CD4-positive, alpha-beta memory T cell (primary cell): ENCODE measurements at regions not wholly inside any gene's neighbourhood (a gene's known extent, or its start where the extent isn't known, plus 50 kb on each side); places are given as distances from the start of the nearest gene placed in this dataset.

Experiments used
- CTCF ChIA-PET: fragments of 350-600 bp; sonication (Branson Sonifier 250); formaldehyde crosslinking; loops from one replicate; lab custom pipeline; 2021; ENCODE audit warnings: inconsistent platforms; ENCODE audit not compliant: partially characterized antibody; lab: Charles Lee
- POLR2A ChIA-PET: fragments of 350-600 bp; sonication (Branson Sonifier 250); formaldehyde crosslinking; loops from one replicate; lab custom pipeline; 2021; ENCODE audit not compliant: partially characterized antibody; lab: Charles Lee
- DNase-seq, 5 donors: peaks; one replicate each; pipeline versions ENCODE4 v3.0.0 to v3.0.0-alpha.2; 2020 to 2022; ENCODE audit warnings: mixed read lengths in 1 of 5
- H3K27ac ChIP-seq: one replicate; pipeline ENCODE4 v1.7.0; 2013; ENCODE audit warnings: low read depth, low read length
- H3K27me3 ChIP-seq: 2 replicates; pipeline ENCODE4 v1.7.0; 2013; ENCODE audit warnings: mild to moderate bottlenecking, low read length, moderate library complexity; ENCODE audit not compliant: insufficient read depth
- H3K36me3 ChIP-seq: 2 replicates; pipeline ENCODE4 v1.7.0; 2013; ENCODE audit warnings: mild to moderate bottlenecking, low read length, moderate library complexity; ENCODE audit not compliant: insufficient read depth
- H3K4me1 ChIP-seq: 2 replicates; pipeline ENCODE4 v1.7.0; 2013; ENCODE audit warnings: mild to moderate bottlenecking, low read length, moderate library complexity; ENCODE audit not compliant: insufficient read depth
- H3K4me3 ChIP-seq, 2 donors: one replicate each; pipeline ENCODE4 v1.7.0; 2013; ENCODE audit warnings: low read length in 2 of 2, mild to moderate bottlenecking in 1 of 2
- H3K9me3 ChIP-seq, 2 donors: one replicate each; pipeline ENCODE4 v1.7.0; 2013; ENCODE audit warnings: low read length in 2 of 2, control low read depth in 1 of 2; ENCODE audit not compliant: control insufficient read depth in 1 of 2
- H3K27ac Mint-ChIP-seq, 7 donors: one replicate each; pipeline ENCODE4 v1.8.0; 2020 to 2021; ENCODE audit warnings: mixed read lengths in 7 of 7, mild to moderate bottlenecking in 6 of 7, inconsistent platforms in 3 of 7, moderate library complexity in 3 of 7
- H3K27me3 Mint-ChIP-seq, 2 donors: one replicate each; pipeline ENCODE4 v1.8.0; 2020 to 2021; ENCODE audit warnings: mixed read lengths in 2 of 2
- H3K36me3 Mint-ChIP-seq, 2 donors: one replicate each; pipeline ENCODE4 v1.8.0; 2020 to 2021; ENCODE audit warnings: mixed read lengths in 2 of 2, inconsistent platforms in 1 of 2, mild to moderate bottlenecking in 1 of 2
- H3K4me1 Mint-ChIP-seq, 4 donors: one replicate each; pipeline ENCODE4 v1.8.0; 2020 to 2021; ENCODE audit warnings: mixed read lengths in 4 of 4, mild to moderate bottlenecking in 1 of 4
- H3K4me3 Mint-ChIP-seq, 8 donors: one replicate each; pipeline ENCODE4 v1.8.0; 2020 to 2021; ENCODE audit warnings: mixed read lengths in 8 of 8, mild to moderate bottlenecking in 7 of 8, moderate library complexity in 6 of 8, inconsistent platforms in 3 of 8
- H3K9me3 Mint-ChIP-seq, 8 donors: one replicate each; pipeline ENCODE4 v1.8.0; 2020 to 2021; ENCODE audit warnings: mixed read lengths in 8 of 8, mild to moderate bottlenecking in 5 of 8, inconsistent platforms in 3 of 8, moderate library complexity in 1 of 8
- intact Hi-C: fragments of 100-400 bp; cut with micrococcal nuclease; formaldehyde crosslinking; loops from one replicate; pipeline ENCODE4 v1.15.1; 2023

- Mint-ChIP-seq H3K4me1 (no peaks in the 10 kb centered on the region), H3K9me3 (peaks cover 0 to 5% (median 0%) of the 10 kb centered on the region in 8 donors)
- POLR2A ChIA-PET: no interaction called here
Measured at GRCh38 chrX:43380704-43381103, 275.4 kb upstream of the MAOA start.

GRCh38 chrX:43386875-43387274, 269.2 kb upstream of the MAOA start:
- intact Hi-C loops: no loop called here
- Mint-ChIP-seq H3K9me3 (no peaks in the 10 kb centered on the region), H3K4me3 (no peak overlapping the region), H3K4me1 (peaks cover 0 to 2% (median 0%) of the 10 kb centered on the region in 4 donors), H3K27me3 (peaks cover 1 to 3% of the 10 kb centered on the region in 2 donors), H3K36me3 (no peaks in the 10 kb centered on the region), H3K27ac (no peak overlapping the region)
- Histone ChIP-seq H3K36me3 (no peaks in the 10 kb centered on the region), H3K27ac (no peak overlapping the region), H3K27me3 (no peaks in the 10 kb centered on the region), H3K4me3 (no peak overlapping the region), H3K4me1 (no peaks in the 10 kb centered on the region), H3K9me3 (no peaks in the 10 kb centered on the region)
- no peak for DNase-seq
- POLR2A ChIA-PET: no interaction called here
- CTCF ChIA-PET: no interaction called here

More at GRCh38 chrX:43380704-43381103, 275.4 kb upstream of the MAOA start:
- Mint-ChIP-seq H3K4me3 (no peak overlapping the region), H3K36me3 (no peaks in the 10 kb centered on the region), H3K27ac (no peak overlapping the region), H3K27me3 (no peaks in the 10 kb centered on the region)
- no peak overlapping the region for H3K4me3 ChIP-seq
- H3K9me3 ChIP-seq: no peaks in the 10 kb centered on the region
- no peak for DNase-seq
- no peaks in the 10 kb centered on the region for H3K4me1 ChIP-seq
- no peaks in the 10 kb centered on the region for H3K36me3 ChIP-seq
- CTCF ChIA-PET: no interaction called here
- no peaks in the 10 kb centered on the region for H3K27me3 ChIP-seq
- no peak overlapping the region for H3K27ac ChIP-seq
- intact Hi-C loops: no loop called here

- no peak overlapping the region for H3K27ac ChIP-seq
- no peak for DNase-seq
- no peaks in the 10 kb centered on the region for H3K27me3 ChIP-seq
- Mint-ChIP-seq H3K4me1 (no peaks in the 10 kb centered on the region), H3K9me3 (no peaks in the 10 kb centered on the region), H3K4me3 (no peak overlapping the region), H3K27me3 (no peaks in the 10 kb centered on the region), H3K27ac (no peak overlapping the region), H3K36me3 (no peaks in the 10 kb centered on the region)
- H3K9me3 ChIP-seq: no peaks in the 10 kb centered on the region
- ChIA-PET POLR2A (no interaction called here), CTCF (no interaction called here)
- no peaks in the 10 kb centered on the region for H3K4me1 ChIP-seq
- H3K4me3 ChIP-seq: no peak overlapping the region
- intact Hi-C loops: no loop called here
- no peaks in the 10 kb centered on the region for H3K36me3 ChIP-seq
Measured at GRCh38 chrX:43405191-43405590, 250.9 kb upstream of the MAOA start.

- H3K36me3 ChIP-seq: no peaks in the 10 kb centered on the region
- DNase-seq: no peak
- POLR2A ChIA-PET: no interaction called here
- no peak overlapping the region for H3K27ac ChIP-seq
- CTCF ChIA-PET: no interaction called here
- no peak overlapping the region for H3K4me3 Mint-ChIP-seq
- H3K27me3 Mint-ChIP-seq: no peaks in the 10 kb centered on the region
- no peaks in the 10 kb centered on the region for H3K4me1 ChIP-seq
- H3K4me3 ChIP-seq: no peak overlapping the region
- H3K9me3 ChIP-seq: no peaks in the 10 kb centered on the region
- H3K36me3 Mint-ChIP-seq: no peaks in the 10 kb centered on the region
- H3K27me3 ChIP-seq: no peaks in the 10 kb centered on the region
- no peak overlapping the region for H3K27ac Mint-ChIP-seq
- no peaks in the 10 kb centered on the region for H3K4me1 Mint-ChIP-seq
- peaks cover 0 to 5% (median 0%) of the 10 kb centered on the region in 8 donors for H3K9me3 Mint-ChIP-seq
- intact Hi-C loops: no loop called here
Measured at GRCh38 chrX:43423876-43424275, 232.2 kb upstream of the MAOA start.

GRCh38 chrX:43436517-43436916, 219.6 kb upstream of the MAOA start:
- peaks cover 9% of the 10 kb centered on the region for H3K4me1 ChIP-seq
- no peaks in the 10 kb centered on the region for H3K9me3 ChIP-seq
- DNase-seq: peak in 4 of 5 donors; percentile 1 to 18 (median 2)
- no peak overlapping the region for H3K27ac ChIP-seq
- Mint-ChIP-seq H3K4me1 (peaks cover 3 to 9% (median 5%) of the 10 kb centered on the region in 4 donors), H3K36me3 (no peaks in the 10 kb centered on the region), H3K27me3 (peaks cover 13% of the 10 kb centered on the region in 2 donors), H3K27ac (no peak overlapping the region), H3K9me3 (peaks cover 0 to 11% (median 0%) of the 10 kb centered on the region in 8 donors), H3K4me3 (no peak overlapping the region)
- no peaks in the 10 kb centered on the region for H3K36me3 ChIP-seq
- POLR2A ChIA-PET: no interaction called here
- intact Hi-C loops: no loop called here
- H3K27me3 ChIP-seq: no peaks in the 10 kb centered on the region
- no peak overlapping the region for H3K4me3 ChIP-seq
- CTCF ChIA-PET: no interaction called here

- intact Hi-C loops: no loop called here
- Mint-ChIP-seq H3K4me1 (no peaks in the 10 kb centered on the region), H3K9me3 (peaks cover 0 to 39% (median 21%) of the 10 kb centered on the region in 8 donors), H3K27ac (no peak overlapping the region), H3K36me3 (peaks cover 0 to 4% of the 10 kb centered on the region in 2 donors), H3K4me3 (no peak overlapping the region), H3K27me3 (no peaks in the 10 kb centered on the region)
- peaks cover 0 to 1% of the 10 kb centered on the region in 2 donors for H3K9me3 ChIP-seq
- POLR2A ChIA-PET: no interaction called here
- CTCF ChIA-PET: no interaction called here
- no peaks in the 10 kb centered on the region for H3K36me3 ChIP-seq
- H3K27me3 ChIP-seq: no peaks in the 10 kb centered on the region
- no peak overlapping the region for H3K27ac ChIP-seq
- no peak for DNase-seq
- no peaks in the 10 kb centered on the region for H3K4me1 ChIP-seq
- H3K4me3 ChIP-seq: no peak overlapping the region
Measured at GRCh38 chrX:43446752-43447151, 209.3 kb upstream of the MAOA start.

GRCh38 chrX:43448688-43449087, 207.4 kb upstream of the MAOA start:
- no peak for DNase-seq
- Histone ChIP-seq H3K4me1 (no peaks in the 10 kb centered on the region), H3K27ac (no peak overlapping the region), H3K36me3 (no peaks in the 10 kb centered on the region), H3K9me3 (peaks cover 0 to 9% of the 10 kb centered on the region in 2 donors), H3K4me3 (no peak overlapping the region), H3K27me3 (no peaks in the 10 kb centered on the region)
- peaks cover 0 to 4% of the 10 kb centered on the region in 2 donors for H3K36me3 Mint-ChIP-seq
- no peaks in the 10 kb centered on the region for H3K27me3 Mint-ChIP-seq
- peaks cover 0 to 47% (median 34%) of the 10 kb centered on the region in 8 donors for H3K9me3 Mint-ChIP-seq
- H3K4me3 Mint-ChIP-seq: no peak overlapping the region
- H3K4me1 Mint-ChIP-seq: no peaks in the 10 kb centered on the region
- ChIA-PET POLR2A (no interaction called here), CTCF (interaction anchor here (0.8 kb wide), 1 partner anchor 1650 kb away, joined by 3 read pairs; no protein-coding TSS in a partner anchor)
- intact Hi-C loops: no loop called here
- no peak overlapping the region for H3K27ac Mint-ChIP-seq

GRCh38 chrX:43450355-43450754, 205.7 kb upstream of the MAOA start:
- Mint-ChIP-seq H3K4me1 (no peaks in the 10 kb centered on the region), H3K27ac (no peak overlapping the region), H3K4me3 (no peak overlapping the region), H3K27me3 (no peaks in the 10 kb centered on the region), H3K9me3 (peaks cover 0 to 55% (median 36%) of the 10 kb centered on the region in 8 donors), H3K36me3 (peaks cover 0 to 4% of the 10 kb centered on the region in 2 donors)
- Histone ChIP-seq H3K9me3 (peaks cover 0 to 9% of the 10 kb centered on the region in 2 donors), H3K4me1 (no peaks in the 10 kb centered on the region), H3K27ac (no peak overlapping the region), H3K27me3 (no peaks in the 10 kb centered on the region), H3K4me3 (no peak overlapping the region), H3K36me3 (no peaks in the 10 kb centered on the region)
- ChIA-PET POLR2A (no interaction called here), CTCF (no interaction called here)
- DNase-seq: no peak
- intact Hi-C loops: no loop called here
